GM21619 (cell line): ENCODE measurements at regions not wholly inside any gene's neighbourhood (a gene's known extent, or its start where the extent isn't known, plus 50 kb on each side); places are given as distances from the start of the nearest gene placed in this dataset.

Experiments
- ATAC-seq: cut with Tn5 transposase; IDR thresholded peaks from one replicate; pipeline ENCODE4 v1.9.1; 2021; ENCODE audit not compliant: unreplicated experiment

GRCh38 chr2:14684516-14684915 is 52.0 kb downstream of the LRATD1 start:
- ATAC-seq = no peak

GRCh38 chr2:14690926-14691325 is 58.4 kb downstream of the LRATD1 start:
- ATAC-seq = no peak

- ATAC-seq = no peak
These were observed 61.4 kb downstream of the LRATD1 start for GRCh38 chr2:14693874-14694273.

- ATAC-seq = no peak
These were observed 68.2 kb downstream of the LRATD1 start for GRCh38 chr2:14700753-14701152.

GRCh38 chr2:14702258-14702657 is 69.7 kb downstream of the LRATD1 start:
- ATAC-seq = no peak

- ATAC-seq = no peak
These were observed 73.7 kb downstream of the LRATD1 start for GRCh38 chr2:14706201-14706600.

- ATAC-seq = no peak
These were observed 79.6 kb downstream of the LRATD1 start for GRCh38 chr2:14712111-14712510.

GRCh38 chr2:14713248-14713647 is 80.7 kb downstream of the LRATD1 start:
- ATAC-seq = no peak

- no peak for ATAC-seq
These were observed 83.1 kb downstream of the LRATD1 start for GRCh38 chr2:14715600-14715999.

GRCh38 chr2:14716319-14716718 is 83.8 kb downstream of the LRATD1 start:
- no peak for ATAC-seq

GRCh38 chr2:14717131-14717530 is 84.6 kb downstream of the LRATD1 start:
- no peak for ATAC-seq

GRCh38 chr2:14720319-14720718 is 87.8 kb downstream of the LRATD1 start:
- ATAC-seq = no peak

GRCh38 chr2:14720739-14721138 is 88.2 kb downstream of the LRATD1 start:
- ATAC-seq = no peak

- no peak for ATAC-seq
These were observed 90.5 kb downstream of the LRATD1 start for GRCh38 chr2:14722904-14723570.

- no peak for ATAC-seq
These were observed 91.2 kb downstream of the LRATD1 start for GRCh38 chr2:14723684-14724083.

GRCh38 chr2:14735696-14736095 is 103.2 kb downstream of the LRATD1 start:
- no peak for ATAC-seq

GRCh38 chr2:14737201-14737600 is 104.7 kb downstream of the LRATD1 start:
- ATAC-seq = no peak

GRCh38 chr2:14743861-14744260 is 111.3 kb downstream of the LRATD1 start:
- no peak for ATAC-seq

GRCh38 chr2:14745288-14746076 is 113.0 kb downstream of the LRATD1 start:
- ATAC-seq = no peak

- ATAC-seq = no peak
These were observed 113.6 kb downstream of the LRATD1 start for GRCh38 chr2:14746133-14746532.

- no peak for ATAC-seq
These were observed 114.9 kb downstream of the LRATD1 start for GRCh38 chr2:14747447-14747846.

- ATAC-seq = no peak
These were observed 117.4 kb downstream of the LRATD1 start for GRCh38 chr2:14749884-14750283.

- ATAC-seq = no peak
These were observed 117.9 kb downstream of the LRATD1 start for GRCh38 chr2:14750433-14750832.
